Activated CD4-positive, alpha-beta T cell treated with anti-CD3 and anti-CD28 coated beads for 24 hours (primary cell): ENCODE measurements at regions not wholly inside any gene's neighbourhood (a gene's known extent, or its start where the extent isn't known, plus 50 kb on each side); places are given as distances from the start of the nearest gene placed in this dataset.
"Not testable (repeated sequence)": the region's sequence is repeated elsewhere in the genome, so short reads cannot be mapped to it uniquely, and the experiment has no call there.

Experiments
- DNase-seq, 2 donors: peaks; one replicate each; pipeline ENCODE4 v3.0.0-alpha.2; 2020; ENCODE audit warnings: low read depth in 2 of 2

DNA sequence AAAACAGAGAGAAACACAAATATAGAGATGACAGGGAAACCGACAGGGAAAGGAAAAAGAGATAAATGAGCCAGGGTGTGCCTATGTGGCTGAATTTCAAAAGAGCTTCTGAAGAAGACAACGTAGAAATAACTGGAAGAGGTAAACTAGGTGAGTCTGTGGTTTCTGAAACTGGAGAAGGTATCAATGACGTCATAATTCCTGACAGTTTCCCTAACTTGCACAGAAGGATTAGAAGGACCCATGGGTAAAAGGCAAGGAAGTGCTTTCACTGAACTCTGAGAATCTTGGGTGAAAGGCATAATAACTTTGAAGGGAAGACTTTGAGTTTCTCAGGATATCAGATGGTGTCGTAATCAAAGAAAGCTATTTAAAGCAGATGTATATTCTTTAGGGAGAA, 790.8 kb upstream of the NUDT12 start:
- DNase-seq = no peak

GRCh38 chr5:104352954-104353353, 790.4 kb upstream of the NUDT12 start:
- DNase-seq = no peak

DNA sequence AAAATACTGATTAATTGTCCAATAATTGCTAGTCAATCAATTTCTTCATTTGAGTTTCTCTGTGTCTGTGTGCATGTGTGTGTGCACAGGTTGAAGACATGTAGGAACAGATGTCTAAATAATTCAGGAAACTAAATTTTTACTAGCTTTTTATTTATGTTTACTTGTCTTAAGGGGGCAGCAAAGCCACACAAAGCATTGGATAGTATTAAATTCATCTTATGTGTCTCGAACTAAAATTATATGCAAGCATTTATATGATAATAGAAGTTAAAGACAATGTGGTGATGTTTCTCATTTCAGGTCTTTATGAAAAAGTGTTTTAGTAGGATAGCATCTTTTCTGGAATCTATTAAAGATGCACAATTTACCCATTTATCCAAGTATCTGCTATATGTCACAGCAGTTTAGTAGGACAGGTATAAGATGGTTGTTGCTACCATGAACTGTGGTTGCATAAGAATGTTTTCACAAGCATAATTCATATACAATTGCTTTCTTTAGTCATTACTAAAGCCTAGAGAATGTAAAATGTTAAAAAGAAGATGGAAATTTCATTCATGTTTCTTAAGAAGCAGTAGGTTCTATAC, 784.6 kb upstream of the NUDT12 start:
- DNase-seq = no peak

DNA sequence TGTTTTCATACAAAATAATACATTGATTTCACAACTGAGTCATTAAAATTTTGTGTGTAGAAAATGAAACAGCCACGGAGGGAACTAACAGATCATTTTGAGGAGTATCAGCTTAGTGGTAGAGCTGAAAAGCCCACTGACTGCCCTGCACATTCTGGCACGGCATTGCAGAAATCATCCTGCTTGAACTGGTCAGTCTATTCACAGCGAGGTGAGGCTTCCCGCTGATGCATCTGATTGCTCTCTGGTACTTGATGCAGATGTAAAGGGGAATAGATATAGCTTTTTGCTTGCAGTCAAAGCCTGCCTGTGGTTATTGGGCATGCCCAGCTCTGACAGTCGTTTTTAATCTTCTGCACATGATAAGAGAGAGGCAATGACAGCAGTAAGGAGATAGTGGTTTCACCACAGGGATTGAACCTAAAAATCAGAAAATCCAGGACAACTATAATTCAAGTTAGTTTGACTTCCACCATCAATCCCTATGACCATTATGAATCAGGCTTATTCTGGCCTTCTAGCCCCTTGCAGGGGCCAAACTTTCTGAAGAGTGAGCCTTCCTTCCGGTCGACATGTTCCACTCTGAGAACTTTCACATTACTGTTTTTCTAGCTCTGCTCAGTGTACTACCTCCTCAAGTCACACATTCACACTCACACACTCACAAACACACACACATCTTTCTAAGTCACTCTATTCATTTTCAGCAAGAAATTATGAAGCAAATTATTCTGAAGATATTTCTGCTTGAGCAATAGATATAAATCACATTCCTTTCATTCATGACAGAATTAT, 782.8 kb upstream of the NUDT12 start:
- DNase-seq = no peak

GRCh38 chr5:104344809-104345208, 782.2 kb upstream of the NUDT12 start:
- no peak for DNase-seq

DNA sequence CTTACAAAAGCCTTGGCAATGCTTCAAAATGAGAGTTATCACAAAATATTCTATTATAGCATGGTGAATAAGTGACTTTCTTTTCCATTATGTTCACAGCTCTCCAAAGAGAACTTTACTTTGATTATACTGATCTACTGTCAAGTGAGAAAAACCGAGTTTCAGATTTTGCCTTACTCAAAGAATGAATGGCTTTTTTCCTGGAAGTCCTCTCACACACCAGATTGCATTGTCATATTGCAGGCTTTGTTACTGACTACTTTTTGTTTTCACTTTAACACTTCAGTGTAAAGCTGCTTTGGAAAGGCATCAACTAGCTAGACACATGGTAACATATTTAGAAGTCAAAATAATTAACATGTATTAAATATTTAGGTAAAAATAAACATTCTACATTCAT, 765.2 kb upstream of the NUDT12 start:
- DNase-seq = no peak

DNA sequence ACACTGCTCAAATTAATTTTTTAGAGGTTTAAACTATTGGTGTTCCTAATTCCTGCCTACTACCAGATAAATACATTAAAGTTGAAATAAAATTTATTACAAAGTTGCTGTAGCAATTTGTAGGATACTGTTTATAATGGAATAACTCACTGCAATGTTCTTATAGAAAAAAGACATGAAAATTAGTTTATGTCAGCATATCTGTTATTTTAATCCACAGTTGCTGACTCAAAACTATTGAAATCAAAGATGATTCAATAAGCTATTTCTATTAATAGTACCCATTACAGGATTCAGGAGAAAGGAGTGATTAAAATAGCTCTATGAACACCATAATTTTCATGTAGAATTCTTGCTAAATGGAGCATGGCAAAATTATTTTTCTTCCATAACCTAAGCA, 764.4 kb upstream of the NUDT12 start:
- no peak for DNase-seq

GRCh38 chr5:104325356-104325755, 762.8 kb upstream of the NUDT12 start:
- DNase-seq = no peak

GRCh38 chr5:104316676-104317075, 754.1 kb upstream of the NUDT12 start:
- DNase-seq = not testable (repeated sequence)

DNA sequence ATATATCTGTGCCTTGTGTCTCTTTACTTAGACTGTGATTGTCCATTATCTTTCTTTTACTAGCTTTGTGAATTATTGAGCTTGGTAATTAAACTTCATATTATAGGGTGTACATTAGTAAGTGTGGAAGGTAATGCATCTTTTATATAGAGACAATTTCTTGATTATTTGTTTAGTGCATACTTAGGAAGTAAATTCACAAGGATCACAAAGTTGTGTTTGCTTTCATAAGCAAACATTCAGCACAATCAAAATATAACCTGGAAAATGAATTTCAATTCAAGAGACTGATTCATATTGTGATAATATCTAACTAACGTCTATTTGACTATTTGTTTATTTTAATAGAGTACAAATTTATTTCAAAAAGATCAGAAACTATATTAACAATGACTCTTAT, 749.9 kb upstream of the NUDT12 start:
- DNase-seq = no peak

- no peak for DNase-seq
These were observed 743.0 kb upstream of the NUDT12 start for GRCh38 chr5:104305602-104306001.

DNA sequence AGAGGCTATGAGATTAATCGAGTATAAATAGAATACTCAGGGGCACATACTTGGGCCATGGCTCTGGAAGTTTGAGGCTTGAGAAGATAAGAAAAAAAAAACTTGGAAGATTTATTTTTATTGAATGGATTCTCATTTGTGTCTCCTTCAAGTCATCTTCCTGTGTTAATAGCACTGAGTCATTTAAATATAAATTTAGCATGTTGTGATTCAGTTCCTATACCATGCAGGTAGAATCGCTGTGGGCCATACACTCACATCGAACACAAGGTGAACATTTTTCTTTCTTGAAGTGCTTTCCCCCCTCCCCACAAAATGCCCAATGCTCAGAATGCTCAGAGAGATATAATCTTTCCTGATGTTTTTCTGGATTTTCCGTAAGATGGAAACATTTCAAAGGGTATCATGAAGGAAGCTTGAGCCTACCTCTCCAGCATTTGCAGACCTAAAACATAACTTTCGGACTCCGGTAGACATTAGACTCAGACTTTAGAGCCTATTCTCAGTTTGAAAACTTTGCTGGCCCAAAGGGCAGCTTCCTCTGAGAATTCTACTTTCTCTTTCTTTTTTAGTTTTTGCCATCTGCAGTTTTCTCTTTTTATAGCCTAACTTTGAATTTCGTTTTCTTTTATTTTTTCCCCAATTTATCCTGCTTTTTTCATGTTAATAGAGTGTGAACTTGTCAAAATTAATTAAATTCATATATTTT, 737.6 kb upstream of the NUDT12 start:
- DNase-seq = no peak

DNA sequence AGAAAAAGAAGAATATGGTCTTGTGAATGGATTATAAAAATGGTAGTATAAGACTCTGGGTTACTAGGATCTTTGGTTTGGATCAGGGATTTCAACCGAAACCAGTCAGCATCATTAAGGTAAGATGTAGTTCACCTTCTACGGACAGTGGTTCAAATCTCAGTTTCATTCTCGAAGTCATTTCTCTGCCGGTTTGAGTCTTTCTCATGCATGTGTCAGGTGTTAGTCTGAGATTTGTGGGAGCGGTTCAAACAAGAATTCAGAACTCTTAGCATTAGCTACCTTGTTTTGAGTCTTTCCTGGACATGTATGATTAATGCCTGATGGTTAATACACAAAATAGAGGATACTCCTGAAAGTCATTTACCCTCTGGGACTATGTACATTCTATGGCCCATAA, 735.9 kb upstream of the NUDT12 start:
- no peak for DNase-seq

DNA sequence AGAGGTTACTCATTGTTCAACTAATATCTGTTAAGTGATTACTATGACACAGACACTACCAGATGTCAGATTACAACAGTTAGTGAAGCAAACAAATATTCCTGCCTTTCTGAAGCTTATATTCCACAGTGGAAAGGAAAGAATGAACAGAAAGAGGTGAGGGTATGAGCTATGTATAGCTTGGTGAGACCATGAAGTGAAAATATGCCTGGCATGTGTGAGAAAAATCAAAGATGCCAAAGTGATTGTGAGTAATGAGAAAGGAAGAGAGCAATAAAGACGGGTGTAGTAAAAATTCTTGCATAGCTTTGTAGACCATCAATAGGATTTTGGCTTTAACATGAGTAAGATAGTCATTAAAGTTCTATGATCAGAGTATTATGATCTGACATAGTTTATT, 734.5 kb upstream of the NUDT12 start:
- no peak for DNase-seq

DNA sequence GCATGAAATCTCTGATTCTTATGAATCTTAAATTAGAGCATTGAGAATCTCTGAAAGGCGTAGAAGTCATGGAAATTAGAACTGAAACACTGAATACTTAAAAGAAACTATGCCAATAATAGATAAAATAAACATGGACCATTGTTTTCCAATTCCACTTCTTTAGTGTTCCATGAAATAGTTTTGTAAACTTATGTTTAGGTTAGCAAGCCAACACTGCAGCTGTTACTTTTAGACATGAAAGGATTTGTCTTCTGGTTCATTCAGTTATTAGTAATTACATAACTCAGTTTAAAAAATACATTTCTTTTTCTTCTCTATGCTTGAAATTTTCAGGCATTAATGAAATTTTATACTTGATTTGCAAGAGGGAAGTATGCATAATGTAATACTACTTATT, 733.4 kb upstream of the NUDT12 start:
- no peak for DNase-seq

DNA sequence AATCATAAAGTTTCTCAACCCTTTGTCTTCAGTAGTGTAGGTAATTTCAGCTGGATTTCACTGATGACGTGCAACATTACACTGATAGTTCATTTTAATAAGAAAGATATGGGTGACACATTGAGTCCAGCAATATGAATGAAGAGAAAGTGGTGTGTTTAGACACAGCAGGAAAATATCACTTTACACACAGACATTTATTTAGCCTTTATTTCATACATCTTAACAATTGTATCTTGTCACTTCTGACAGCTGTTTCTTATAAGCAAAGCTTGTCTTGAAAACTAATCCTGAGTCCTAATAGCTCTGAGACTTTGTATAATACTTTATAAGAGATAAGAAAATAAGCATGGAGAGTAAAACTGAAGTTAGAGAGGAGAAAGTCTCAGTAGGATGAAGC, 720.5 kb upstream of the NUDT12 start:
- no peak for DNase-seq

- no peak for DNase-seq
These were observed 711.1 kb upstream of the NUDT12 start for GRCh38 chr5:104273725-104274124.

DNA sequence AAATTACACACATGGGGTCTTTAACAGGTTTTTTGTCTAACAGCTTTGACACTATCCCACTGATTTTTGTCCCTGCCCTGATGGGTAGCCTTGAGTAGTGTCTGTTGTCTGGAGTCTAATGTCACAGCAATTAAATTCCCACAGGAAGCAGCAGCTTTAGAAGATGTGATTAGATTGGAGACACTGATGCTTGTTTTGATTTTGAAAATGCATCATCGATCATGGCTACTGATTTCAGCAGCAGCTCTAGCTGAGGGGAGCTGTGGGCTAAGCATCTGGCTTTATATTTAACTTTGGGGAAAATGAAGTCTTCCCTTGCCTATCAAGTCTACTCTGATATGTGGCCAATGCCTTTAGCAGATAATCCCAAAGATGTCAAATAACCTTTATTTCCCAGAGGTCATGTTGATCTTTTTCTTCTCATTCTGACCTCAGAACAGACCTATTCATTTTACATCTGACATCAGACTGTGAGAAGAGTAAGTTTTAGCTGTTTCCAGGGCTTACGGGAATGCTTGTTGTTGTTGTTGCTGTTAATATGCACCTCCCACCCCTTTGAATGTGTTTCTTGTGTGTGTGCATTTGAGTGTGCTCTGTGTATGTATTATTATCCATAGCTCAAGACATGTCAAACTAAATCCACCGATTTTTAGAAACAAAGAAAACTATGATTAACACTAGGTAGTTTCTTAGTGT, 704.9 kb upstream of the NUDT12 start:
- no peak for DNase-seq

DNA sequence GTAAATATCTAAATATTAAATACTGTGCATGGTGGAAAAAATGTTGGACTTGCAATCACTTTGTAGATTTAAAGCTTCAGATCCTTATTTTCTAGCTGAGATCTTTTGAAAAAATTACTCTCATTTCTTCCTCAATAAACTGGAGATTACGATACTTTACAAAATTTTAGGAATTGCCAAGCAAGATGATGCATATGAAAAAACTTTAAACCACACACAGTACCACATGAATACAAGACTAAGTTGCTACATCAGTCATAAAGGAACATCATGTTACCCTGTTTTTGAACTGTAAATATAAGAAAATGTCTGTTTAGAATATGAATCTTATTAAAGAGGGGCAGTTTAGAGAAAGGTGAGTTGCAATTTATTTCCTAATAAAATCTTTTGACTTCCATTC, 703.6 kb upstream of the NUDT12 start:
- DNase-seq = no peak

- no peak for DNase-seq
These were observed 703.0 kb upstream of the NUDT12 start for GRCh38 chr5:104265531-104266140.

DNA sequence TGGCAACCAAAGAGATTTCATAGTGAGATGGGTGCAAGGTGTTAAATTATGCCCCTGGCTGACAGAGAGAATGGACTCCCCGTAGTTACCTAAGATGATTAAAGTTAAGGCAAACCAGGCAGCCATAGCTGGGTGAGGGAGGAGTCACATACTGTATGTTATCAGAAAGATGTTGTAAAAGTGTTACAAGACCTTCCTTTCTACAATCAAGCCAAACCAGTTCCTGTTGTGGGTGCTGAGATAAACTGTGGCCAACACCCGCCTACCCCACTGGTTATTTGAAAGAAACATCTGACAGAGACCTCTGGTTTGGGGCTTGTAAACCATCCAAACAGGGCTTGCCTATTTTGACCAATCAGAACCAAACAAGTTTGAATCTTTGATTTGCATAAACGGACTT, 684.7 kb upstream of the NUDT12 start:
- DNase-seq = no peak

DNA sequence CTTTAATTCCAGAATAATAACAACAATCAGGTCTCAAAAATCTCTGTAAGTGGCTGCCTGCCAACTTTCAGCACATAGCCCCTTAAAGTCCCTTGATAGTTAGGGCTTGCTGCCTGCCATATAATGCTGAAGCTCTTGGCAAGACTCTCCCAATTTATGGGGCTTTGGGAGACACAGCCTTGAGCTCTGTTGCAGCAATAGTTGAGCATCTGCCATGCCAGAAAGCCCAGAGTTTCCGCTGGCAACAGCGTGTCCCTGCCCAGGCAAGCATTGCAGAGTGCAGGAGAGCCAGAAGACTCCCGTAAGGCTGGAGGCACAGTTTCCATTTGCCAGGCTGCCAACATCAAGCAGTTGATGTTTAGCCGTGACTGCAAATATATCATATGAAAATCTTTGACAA, 678.5 kb upstream of the NUDT12 start:
- DNase-seq = no peak
